ACHN (cell line): ENCODE measurements at regions not wholly inside any gene's neighbourhood (a gene's known extent, or its start where the extent isn't known, plus 50 kb on each side); places are given as distances from the start of the nearest gene placed in this dataset.
A peak's percentile ranks its signal among the peaks of the same experiment; 100 is the strongest.
"Not testable (repeated sequence)": the region's sequence is repeated elsewhere in the genome, so short reads cannot be mapped to it uniquely, and the experiment has no call there.

ENCODE experiments used
- DNase-seq: peaks from one replicate; pipeline ENCODE4 v3.0.0-alpha.2; 2015
- in situ Hi-C: cut with HindIII; loops from 2 replicates; pipeline ENCODE4 v1.10.0; 2017; ENCODE audit warnings: low sequenced_read_pairs, low pct_ligation_motif_present, low pct_unique_long_range_greater_than_20kb

GRCh38 chr3:135655328-135655727, 310.2 kb upstream of the PPP2R3A start:
- no peak for DNase-seq
- in situ Hi-C loops: no loop called here

- DNase-seq, in situ Hi-C loops: not testable (repeated sequence)
Observed at GRCh38 chr3:135658451-135658850, 307.1 kb upstream of the PPP2R3A start.

- no peak for DNase-seq
- in situ Hi-C loops: no loop called here
Observed at GRCh38 chr3:135667061-135667460, 298.5 kb upstream of the PPP2R3A start.

- in situ Hi-C loops: no loop called here
- DNase-seq: no peak
Observed at GRCh38 chr3:135674508-135674907, 291.0 kb upstream of the PPP2R3A start.

GRCh38 chr3:135678386-135678785, 287.1 kb upstream of the PPP2R3A start:
- DNase-seq: no peak
- in situ Hi-C loops: no loop called here

- no peak for DNase-seq
- in situ Hi-C loops: no loop called here
Observed at GRCh38 chr3:135688003-135688402, 277.5 kb upstream of the PPP2R3A start.

DNA sequence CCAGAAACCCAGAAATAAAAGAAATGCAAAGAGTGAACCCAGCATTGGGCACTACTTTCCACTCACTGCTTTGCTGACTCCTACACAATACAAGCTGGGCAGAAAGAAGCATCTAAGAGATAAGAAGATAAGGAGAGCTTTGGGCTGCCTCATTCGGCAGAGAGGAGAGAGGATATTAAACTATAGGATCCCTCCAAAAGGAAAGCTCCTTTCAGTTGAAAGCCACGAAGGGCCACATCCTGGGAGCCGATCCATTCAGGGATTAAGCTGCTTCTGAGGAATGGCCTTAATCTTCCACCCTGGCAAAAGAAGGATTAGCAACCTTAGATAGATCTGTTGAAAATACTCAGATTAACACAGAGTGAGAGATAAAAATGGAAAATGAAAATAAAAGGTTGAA, 274.9 kb upstream of the PPP2R3A start:
- in situ Hi-C loops: no loop called here

DNA sequence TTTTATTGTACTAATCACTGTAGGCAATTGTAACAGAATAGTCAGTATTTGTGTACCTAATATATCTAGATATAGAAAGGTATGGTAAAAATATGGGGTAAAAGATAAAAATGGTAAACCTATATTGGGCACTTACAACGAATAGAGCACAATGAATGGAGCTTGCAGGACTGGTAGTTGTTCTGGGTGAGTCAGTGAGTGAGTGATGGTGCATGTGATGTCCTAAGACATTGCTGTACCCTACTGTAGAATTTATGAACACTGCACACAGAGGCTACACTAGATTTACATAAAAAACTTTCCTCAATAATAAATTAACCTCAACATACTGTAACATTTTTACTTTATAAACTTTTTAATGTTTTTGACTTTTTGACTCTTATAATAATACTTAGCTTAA, 274.3 kb upstream of the PPP2R3A start:
- in situ Hi-C loops: no loop called here
- no peak for DNase-seq

More for the DNA sequence above, 274.9 kb upstream of the PPP2R3A start:
- DNase-seq: no peak

DNA sequence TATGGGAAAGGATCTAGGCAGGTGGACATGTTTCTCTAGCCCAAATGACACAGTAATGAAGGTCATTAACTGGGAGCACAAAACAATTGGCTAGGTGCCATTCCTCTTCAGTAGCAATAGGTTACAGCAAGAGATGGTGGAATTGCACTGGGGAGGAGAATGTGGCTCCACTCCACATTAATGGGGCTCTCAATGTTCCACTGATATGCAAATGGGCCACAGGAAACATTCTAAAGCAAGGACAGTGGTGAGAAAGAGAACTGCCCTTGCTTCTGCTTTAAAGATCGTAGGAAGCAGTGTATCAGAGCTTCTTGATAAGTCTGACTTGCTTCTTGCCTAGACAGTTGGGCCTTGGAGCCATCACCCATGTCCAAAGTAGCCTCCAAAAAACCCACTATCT, 271.4 kb upstream of the PPP2R3A start:
- in situ Hi-C loops: no loop called here
- no peak for DNase-seq

DNA sequence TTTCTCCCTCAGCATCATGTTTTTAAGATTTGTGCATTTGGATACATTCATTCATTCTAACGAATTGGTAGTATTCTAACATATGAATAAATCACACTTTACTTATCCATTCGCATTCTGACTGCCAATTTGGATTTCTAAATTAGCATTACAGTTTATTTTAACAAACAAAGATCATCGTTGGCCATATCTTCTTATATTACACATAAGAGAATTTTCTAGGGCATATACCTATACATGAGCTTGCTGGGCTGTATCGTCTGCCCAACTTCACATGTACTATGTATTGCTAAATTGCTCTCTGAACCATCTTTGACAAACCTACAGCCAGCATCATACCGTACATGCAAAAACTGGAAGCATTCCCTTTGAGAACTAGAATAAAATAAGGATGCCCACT, 265.8 kb upstream of the PPP2R3A start:
- in situ Hi-C loops: no loop called here
- DNase-seq: no peak

DNA sequence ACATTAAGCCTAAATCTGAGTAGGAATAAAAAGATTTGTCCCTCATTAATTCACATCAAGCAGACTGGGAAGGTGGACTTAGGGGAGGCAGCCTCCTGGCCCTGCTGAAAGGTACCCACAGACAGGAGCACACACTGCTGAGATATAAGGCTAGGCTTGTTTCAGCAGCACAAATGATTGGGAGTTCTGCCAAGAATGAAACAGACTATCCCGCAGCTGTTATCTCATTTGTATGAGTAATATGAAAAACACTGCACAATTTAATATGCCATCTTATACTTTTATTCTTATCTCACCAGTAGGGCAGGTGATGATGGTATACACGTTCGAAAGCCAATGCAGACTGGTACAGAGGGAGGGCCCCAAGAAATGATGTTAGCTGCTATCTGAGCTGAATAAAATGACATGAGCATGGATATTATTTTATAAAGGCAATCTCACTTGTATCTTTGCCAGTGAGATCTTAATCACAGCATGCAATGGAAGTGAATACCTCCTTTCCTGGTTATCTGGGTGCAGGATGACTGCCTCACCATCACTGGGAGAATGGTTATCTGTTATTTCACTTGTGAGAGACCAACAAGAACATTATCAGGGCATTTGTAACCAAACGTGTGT, 258.7 kb upstream of the PPP2R3A start:
- in situ Hi-C loops: no loop called here
- no peak for DNase-seq

GRCh38 chr3:135719449-135719848, 246.1 kb upstream of the PPP2R3A start:
- in situ Hi-C loops: no loop called here
- no peak for DNase-seq

- no peak for DNase-seq
- in situ Hi-C loops: no loop called here
Observed at GRCh38 chr3:135728007-135728721, 237.4 kb upstream of the PPP2R3A start.

- in situ Hi-C loops: no loop called here
- DNase-seq: no peak
Observed at GRCh38 chr3:135731546-135731945, 234.0 kb upstream of the PPP2R3A start.

GRCh38 chr3:135736740-135737139, 228.8 kb upstream of the PPP2R3A start:
- in situ Hi-C loops: no loop called here
- peak; percentile 49 for DNase-seq

GRCh38 chr3:135739779-135740178, 225.7 kb upstream of the PPP2R3A start:
- DNase-seq: no peak
- in situ Hi-C loops: no loop called here

DNA sequence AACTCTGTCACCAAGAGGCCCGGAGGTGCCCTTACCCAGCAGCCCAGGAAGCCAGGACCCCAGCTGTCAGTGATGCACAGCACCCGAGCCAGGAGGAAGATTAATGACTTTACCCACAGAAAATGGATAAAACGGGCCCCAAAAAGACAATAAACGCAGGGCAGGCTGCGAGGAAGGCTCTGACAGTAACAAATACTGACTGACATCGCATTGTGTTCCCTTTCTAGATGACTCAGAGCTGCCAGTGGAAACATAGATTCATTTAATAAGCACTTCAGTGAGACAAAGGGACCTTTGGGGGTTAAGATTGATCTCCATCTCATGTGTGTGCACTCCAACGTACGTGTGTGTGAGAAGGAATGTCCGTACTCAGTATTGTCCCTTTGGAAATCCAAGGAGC, 225.3 kb upstream of the PPP2R3A start:
- in situ Hi-C loops: no loop called here
- no peak for DNase-seq

DNA sequence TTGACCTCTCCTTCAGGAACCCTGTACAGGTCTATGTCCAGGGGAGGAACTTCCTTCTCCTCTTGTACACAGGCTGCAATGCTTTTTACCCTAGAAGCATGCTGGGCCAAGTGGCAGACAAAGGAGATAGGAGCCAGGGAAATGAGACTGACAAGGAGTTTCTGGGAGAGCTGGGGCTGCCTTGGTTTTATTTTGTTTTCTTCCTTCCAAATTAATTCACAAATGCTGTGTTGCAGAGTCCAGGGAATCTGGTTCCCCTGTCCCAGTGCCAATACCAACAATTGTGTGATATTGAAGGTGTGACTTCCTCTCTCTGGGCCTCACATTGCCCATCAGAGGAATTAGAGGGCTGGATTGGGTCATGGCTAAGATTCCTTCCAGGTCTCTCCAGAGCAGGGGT, 224.8 kb upstream of the PPP2R3A start:
- in situ Hi-C loops: no loop called here
- no peak for DNase-seq

DNA sequence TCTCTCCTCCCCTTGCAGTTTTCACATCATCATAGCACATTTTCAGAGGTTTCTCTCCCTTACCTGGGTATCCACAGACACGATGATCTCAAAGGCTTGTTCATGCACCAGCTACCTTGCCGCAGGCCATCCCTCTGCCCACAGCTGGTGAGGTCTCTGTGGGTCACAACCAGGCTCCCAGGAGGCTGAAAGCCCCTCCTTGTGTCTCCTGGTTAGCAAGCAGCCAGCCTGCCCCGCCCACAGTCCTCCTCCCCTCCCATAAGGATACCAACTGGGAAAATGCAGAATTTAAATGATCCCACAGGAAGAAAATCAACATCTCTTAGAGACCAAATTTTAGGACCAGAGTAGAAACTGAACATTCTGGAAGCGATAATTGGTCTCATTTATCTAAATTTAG, 213.5 kb upstream of the PPP2R3A start:
- DNase-seq: no peak
- in situ Hi-C loops: no loop called here

- peak; percentile 9 for DNase-seq
Observed at GRCh38 chr3:135752851-135753250, 212.7 kb upstream of the PPP2R3A start.

More at GRCh38 chr3:135752851-135753250, 212.7 kb upstream of the PPP2R3A start:
- in situ Hi-C loops: no loop called here
